HS-5 (cell line): ENCODE measurements at regions not wholly inside any gene's neighbourhood (a gene's known extent, or its start where the extent isn't known, plus 50 kb on each side); places are given as distances from the start of the nearest gene placed in this dataset.
"Not testable (repeated sequence)": the region's sequence is repeated elsewhere in the genome, so short reads cannot be mapped to it uniquely, and the experiment has no call there.

Experiments used
- DNase-seq: peaks from one replicate; pipeline ENCODE4 v3.0.0-alpha.2; 2012; ENCODE audit warnings: low read depth

- DNase-seq: no peak
These were observed 566.0 kb downstream of the STK39 start for GRCh38 chr2:167681234-167682015.

- DNase-seq: no peak
These were observed 569.2 kb downstream of the STK39 start for GRCh38 chr2:167678158-167678557.

- no peak for DNase-seq
These were observed 571.5 kb downstream of the STK39 start for GRCh38 chr2:167675906-167676305.

GRCh38 chr2:167670588-167670987 is 576.8 kb downstream of the STK39 start:
- no peak for DNase-seq

- no peak for DNase-seq
These were observed 594.3 kb downstream of the STK39 start for GRCh38 chr2:167653131-167653530.

- no peak for DNase-seq
These were observed 595.0 kb downstream of the STK39 start for GRCh38 chr2:167652401-167652800.

GRCh38 chr2:167651406-167652151 is 595.8 kb downstream of the STK39 start:
- no peak for DNase-seq

- no peak for DNase-seq
These were observed 600.8 kb downstream of the STK39 start for GRCh38 chr2:167646557-167646956.

- DNase-seq: no peak
These were observed 607.3 kb downstream of the STK39 start for GRCh38 chr2:167640096-167640495.

GRCh38 chr2:167637741-167638140 is 609.7 kb downstream of the STK39 start:
- DNase-seq: no peak

- DNase-seq: not testable (repeated sequence)
These were observed 615.1 kb downstream of the STK39 start for GRCh38 chr2:167632271-167632670.

- no peak for DNase-seq
These were observed 620.4 kb downstream of the STK39 start for GRCh38 chr2:167626961-167627360.

GRCh38 chr2:167626301-167626700 is 621.1 kb downstream of the STK39 start:
- no peak for DNase-seq

GRCh38 chr2:167616997-167617396 is 630.4 kb downstream of the STK39 start:
- no peak for DNase-seq

- no peak for DNase-seq
These were observed 633.9 kb downstream of the STK39 start for GRCh38 chr2:167613471-167613870.

GRCh38 chr2:167608487-167608886 is 638.9 kb downstream of the STK39 start:
- no peak for DNase-seq

- no peak for DNase-seq
These were observed 639.7 kb downstream of the STK39 start for GRCh38 chr2:167607731-167608130.

GRCh38 chr2:167607211-167607610 is 640.2 kb downstream of the STK39 start:
- DNase-seq: no peak

GRCh38 chr2:167602122-167602521 is 645.3 kb downstream of the STK39 start:
- DNase-seq: no peak

GRCh38 chr2:167599219-167599618 is 648.2 kb downstream of the STK39 start:
- no peak for DNase-seq

GRCh38 chr2:167595839-167596471 is 651.4 kb downstream of the STK39 start:
- no peak for DNase-seq

- no peak for DNase-seq
These were observed 652.4 kb downstream of the STK39 start for GRCh38 chr2:167595021-167595420.

- no peak for DNase-seq
These were observed 655.0 kb downstream of the STK39 start for GRCh38 chr2:167592441-167592840.
